ENCODE measurements at regions not wholly inside any gene's neighbourhood (a gene's known extent, or its start where the extent isn't known, plus 50 kb on each side); places are given as distances from the start of the nearest gene placed in this dataset.
"Not testable (repeated sequence)": the region's sequence is repeated elsewhere in the genome, so short reads cannot be mapped to it uniquely, and the experiment has no call there.

DNA sequence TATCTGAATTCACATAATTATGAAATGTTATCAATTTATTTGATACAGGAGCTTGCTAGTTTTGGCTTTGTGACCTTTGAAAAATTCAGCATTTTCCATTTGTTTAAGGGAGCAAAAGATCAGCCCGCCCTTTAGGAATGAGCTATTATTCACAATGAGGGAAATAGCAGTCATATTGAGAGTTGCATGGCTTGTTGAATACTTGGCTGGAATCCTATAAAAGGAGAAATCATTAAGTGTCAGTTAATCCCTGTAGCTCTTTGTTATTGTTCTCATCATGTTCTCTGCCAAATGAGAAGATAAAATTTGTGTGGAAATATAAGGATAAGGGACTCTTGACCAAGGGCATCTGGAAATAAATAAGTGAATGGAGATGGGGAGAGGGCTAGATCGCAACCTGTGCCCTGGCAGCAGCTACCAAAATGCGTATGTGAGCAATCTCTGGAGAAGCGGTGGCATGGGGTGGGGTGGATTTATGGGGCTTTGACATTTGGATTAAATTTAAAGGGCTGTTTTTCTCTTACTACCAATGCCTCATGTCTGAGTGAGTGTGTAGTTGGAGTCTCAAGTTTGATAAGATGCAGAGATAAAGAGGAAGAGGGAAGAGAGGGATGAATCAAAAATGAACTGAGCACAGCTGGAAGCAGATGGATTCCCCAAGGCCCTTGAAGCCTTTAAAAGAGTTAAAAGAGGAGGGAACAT, 237.6 kb downstream of the NNT start:
- DNase-seq (ENCODE audit: extremely low spot score, insufficient read length, low read depth) (no peak), FAIRE-seq (no peak)

DNA sequence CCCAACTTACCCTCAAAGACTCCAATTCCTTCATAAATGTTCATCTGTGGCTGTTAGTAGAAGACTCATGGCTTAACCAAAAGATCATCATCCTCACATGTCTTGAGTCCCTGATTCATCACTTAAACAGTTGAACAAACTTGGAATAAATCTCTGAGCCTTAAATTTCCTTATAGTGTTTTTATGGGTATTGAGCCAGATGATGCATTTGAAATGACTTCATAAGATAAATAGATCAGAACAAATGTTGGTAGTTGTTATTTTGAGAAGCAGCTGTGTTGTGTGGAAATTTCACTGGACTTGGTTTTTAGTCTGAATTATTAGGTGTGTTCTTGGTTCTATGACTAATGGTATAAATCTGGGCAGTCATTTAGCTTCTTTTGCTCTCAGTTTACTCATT, 236.2 kb downstream of the NNT start:
- no peak for FAIRE-seq
- DNase-seq (ENCODE audit: extremely low spot score, insufficient read length, low read depth): no peak

DNA sequence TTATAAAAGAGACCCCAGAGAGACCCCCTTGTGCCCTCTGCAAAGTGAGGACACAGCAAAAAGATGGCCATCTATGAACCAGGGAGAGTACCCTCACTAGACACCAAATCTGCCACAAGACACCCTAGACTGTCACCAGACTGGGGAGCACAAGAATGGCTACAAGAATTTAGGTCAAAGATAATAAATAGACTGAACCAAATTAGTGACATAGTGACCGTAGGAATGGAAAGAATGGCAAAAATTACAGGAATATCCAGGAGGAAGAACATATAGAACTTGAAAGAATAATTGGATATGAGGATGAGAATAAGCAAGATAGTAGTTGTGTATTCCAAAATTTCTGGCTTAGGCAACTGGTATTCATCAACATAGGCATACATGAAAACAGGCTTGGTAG, 235.0 kb downstream of the NNT start:
- DNase-seq (ENCODE audit: extremely low spot score, insufficient read length, low read depth): no peak
- no peak for FAIRE-seq

DNA sequence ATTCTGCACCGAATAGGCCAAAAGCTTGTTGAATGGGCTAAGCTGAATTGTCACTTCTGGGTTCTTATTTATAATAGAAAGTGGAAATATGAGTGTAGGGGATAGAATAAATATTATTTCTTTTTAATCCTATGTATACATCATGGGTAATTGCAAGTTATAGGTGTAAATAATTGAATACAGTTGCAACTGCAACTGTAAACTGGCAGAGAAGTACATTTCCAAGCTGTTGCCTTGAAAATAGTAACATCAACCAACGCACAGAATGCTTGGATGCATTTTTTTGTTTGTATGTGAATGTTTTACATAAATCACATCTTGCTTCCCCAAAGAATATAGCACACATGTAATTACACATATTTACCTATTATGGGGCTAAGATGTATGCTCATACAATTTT, 234.1 kb downstream of the NNT start:
- DNase-seq (ENCODE audit: extremely low spot score, insufficient read length, low read depth) (no peak), FAIRE-seq (no peak)

DNA sequence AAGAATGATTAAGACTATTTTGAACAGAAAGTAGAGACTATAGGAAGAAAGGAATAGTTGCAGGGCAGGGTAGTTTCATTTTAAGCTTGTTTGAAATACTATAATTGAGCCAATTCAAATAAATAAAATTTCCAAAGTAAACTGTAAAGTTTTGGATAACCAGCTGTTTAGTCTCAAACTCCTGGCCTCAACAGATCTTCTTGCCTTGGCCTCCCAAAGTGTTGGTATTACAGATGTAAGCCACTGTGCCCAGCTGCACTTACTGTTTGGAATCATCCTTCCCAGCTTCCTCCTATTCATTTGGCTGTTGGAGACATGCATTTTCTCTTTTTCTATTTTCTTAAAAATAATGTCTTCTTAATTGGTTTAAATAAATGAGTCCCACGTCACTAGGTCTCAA, 231.0 kb downstream of the NNT start:
- DNase-seq (ENCODE audit: extremely low spot score, insufficient read length, low read depth) (no peak), FAIRE-seq (no peak)

DNA sequence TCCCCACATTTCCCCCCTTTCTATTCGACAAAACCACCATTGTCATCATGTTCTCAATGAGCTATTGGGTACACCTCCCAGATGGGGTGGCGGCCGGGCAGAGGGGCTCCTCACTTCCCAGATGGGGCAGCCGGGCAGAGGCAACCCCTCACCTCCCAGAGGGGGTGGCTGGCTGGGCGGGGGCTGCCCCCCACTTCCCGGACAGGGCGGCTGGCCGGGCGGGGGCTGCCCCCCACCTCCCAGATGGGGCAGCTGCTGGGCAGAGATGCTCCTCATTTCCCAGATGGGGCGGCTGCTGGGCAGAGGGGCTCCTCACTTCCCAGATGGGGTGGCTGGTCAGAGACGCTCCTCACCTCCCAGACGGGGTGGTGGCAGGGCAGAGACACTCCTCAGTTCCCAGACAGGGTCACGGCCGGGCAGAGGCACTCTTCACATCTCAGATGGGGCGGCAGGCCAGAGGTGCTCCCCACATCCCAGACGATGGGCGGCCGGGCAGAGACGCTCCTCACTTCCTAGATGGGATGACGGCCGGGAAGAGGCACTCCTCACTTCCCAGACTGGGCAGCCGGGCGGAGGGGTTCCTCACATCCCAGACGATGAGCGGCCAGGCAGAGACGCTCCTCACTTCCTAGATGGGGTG, 221.5 kb downstream of the NNT start:
- not testable (repeated sequence) for DNase-seq (ENCODE audit: extremely low spot score, insufficient read length, low read depth); FAIRE-seq

DNA sequence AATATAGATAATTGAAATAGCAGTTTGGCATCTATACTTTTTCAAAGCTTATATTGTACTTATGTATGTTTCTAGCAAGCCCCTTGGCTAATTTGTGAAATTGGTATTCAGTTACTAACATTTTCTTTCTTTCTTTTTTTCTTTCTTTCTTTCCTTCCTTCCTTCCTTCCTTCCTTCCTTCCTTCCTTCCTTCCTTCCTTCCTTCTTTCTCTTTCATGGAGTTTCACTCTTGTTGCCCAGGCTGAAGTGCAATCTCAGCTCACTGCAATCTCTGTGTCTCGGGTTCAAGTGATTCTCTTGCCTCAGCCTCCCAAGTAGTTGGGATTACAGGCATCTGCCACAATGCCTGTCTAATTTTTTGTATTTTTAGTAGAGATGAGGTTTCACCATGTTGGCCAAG, 215.4 kb downstream of the NNT start:
- FAIRE-seq; DNase-seq (ENCODE audit: extremely low spot score, insufficient read length, low read depth): not testable (repeated sequence)

DNA sequence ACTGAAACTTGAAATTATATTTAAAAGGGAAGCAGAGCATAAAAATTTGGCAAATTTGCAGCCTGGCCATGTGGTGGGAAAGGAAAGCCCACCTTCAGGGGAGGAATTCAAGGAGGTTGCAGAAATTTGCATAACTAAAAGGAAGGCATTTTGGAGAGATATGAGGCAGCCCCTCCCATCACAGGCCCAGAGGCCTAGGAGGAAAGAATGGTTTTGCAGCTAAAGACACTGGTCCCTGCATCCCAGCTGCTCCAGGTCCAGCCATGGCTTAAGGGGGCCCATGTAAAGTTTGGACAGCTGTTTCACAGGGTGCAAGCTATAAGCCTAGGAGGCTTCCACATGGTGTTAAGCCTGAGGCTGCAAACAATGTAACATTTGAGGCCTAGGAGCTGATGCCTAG, 212.5 kb downstream of the NNT start:
- no peak for FAIRE-seq
- DNase-seq (ENCODE audit: extremely low spot score, insufficient read length, low read depth): no peak

DNA sequence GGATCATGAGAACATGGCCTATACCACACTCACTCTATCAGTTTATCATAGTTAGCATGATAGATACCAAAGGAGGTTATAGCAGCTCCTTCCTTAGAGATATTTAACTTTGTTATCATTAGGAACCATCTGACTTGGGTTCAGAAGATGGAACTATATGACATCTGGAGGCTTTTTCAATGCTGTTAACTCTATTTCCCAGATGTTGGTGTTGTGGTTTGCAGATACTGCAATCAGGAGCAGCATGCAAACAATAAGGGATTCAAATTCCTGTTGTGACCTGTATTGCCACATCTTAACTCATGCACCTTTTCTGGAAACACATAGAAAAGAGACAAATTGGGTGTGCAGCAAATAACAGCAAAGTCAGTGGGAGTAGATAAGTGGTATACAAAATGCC, 201.7 kb downstream of the NNT start:
- DNase-seq (ENCODE audit: extremely low spot score, insufficient read length, low read depth): no peak
- FAIRE-seq: no peak

DNA sequence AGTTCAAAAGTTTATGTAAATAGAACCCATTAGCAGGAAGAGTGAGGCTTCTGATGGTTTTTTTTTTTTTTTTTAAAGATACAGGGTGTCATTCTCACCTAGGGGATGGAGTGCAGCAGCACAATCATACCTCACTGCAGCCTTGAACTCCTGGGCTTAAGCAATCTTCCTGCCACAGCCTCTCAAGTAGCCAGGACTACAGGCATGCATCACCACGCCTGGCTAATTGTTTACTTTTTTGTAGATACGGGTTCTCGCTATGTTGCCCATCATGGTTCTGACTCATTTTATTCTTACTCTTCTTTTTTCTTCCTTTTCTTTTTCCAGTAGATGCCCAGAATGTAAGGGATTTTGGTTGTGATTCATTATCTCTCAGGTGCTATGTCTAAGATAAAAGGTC, 201.1 kb downstream of the NNT start:
- no peak for FAIRE-seq
- no peak for DNase-seq (ENCODE audit: extremely low spot score, insufficient read length, low read depth)

DNA sequence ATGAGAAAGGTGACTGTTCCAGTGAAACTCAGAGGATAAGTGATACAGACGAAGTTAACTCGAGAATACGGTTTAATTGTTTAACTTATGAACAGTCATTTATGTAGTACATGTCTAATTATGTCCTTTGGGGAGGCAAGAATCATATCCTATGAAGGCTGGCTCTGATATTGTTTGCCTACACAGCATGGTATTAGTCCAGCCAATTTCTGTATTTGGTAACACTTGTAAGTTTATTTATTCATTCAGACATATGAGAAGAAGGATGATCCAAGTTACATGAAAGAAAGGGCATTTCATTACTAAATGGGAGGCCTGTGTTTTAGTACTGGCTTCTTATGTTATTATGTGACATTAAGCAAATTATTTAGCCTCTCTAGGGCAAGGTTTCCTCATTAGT, 199.7 kb downstream of the NNT start:
- FAIRE-seq (no peak), DNase-seq (ENCODE audit: extremely low spot score, insufficient read length, low read depth) (no peak)

DNA sequence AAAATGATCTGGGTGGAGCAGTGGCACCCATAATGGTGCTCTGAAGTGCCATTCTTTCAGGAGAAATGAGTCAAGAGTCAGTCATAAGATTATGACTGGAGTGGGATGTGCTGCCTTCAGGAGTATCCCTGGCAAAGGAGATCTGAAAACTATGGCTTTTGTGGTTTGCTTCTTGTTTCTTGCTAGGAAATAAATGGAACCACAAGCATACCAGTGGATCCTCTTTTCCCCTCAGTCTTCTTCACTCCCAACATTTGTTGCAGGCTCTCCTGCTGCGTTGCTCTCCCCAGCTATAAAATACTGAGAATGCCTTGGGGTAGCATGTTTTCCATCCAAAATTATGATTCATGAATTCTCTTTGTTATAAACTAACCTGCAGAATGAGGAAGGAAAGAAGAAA, 199.1 kb downstream of the NNT start:
- DNase-seq (ENCODE audit: extremely low spot score, insufficient read length, low read depth) (no peak), FAIRE-seq (no peak)

DNA sequence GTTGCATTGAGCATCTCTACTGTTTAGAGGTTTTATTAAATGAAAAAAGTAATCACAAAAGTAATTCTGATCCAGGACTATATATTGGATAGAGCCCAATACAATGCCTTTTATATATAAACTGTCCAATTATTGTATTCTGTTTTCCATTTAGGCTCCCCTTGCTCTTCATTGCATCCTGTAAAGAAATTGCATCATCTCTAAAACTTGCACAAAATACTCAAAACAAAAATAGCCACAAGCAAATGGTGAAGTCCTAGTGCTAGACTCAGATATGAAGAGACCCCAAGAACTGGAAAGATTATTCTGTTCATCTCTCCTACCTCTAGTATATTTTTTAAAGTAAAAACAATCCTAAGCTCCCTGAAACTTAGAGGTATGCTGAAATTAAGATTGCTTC, 195.8 kb downstream of the NNT start:
- no peak for FAIRE-seq
- no peak for DNase-seq (ENCODE audit: extremely low spot score, insufficient read length, low read depth)

DNA sequence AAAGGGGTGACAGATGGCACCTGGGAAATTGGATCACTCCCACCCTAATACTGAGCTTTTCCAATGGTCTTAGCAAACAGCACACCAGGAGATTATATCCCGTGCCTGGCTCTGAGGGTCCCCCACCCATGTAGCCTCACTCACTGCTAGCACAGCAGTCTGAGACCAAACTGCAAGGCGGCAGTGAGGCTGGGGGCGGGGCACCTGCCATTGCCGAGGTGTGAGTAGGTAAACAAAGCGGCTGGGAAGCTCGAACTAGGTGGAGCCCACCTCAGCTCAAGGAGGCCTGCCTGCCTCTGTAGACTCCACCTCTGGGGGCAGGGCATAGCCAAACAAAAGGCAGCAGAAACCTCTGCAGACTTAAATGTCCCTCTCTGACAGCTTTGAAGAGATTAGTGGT, 188.9 kb downstream of the NNT start:
- not testable (repeated sequence) for FAIRE-seq; DNase-seq (ENCODE audit: extremely low spot score, insufficient read length, low read depth)

DNA sequence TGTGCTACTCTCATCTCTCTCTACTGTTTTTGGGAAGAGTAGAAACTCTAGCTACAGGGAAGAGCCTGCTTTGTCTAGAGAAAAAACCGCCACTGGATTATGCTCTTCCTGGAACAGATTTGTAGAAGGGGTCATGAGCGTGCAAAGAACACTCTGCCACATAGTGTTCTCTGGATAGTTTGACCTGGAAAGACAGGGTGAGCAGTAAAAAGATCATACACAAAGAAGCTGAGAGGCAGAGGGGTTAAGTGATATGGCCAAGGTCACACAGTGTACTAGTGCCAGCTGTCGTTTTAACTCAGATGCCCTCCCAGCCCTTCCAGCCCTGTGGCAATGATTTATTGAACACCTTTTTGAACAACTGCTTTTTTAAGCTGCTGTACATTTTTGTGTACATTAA, 182.2 kb downstream of the NNT start:
- FAIRE-seq (no peak), DNase-seq (ENCODE audit: extremely low spot score, insufficient read length, low read depth) (no peak)

DNA sequence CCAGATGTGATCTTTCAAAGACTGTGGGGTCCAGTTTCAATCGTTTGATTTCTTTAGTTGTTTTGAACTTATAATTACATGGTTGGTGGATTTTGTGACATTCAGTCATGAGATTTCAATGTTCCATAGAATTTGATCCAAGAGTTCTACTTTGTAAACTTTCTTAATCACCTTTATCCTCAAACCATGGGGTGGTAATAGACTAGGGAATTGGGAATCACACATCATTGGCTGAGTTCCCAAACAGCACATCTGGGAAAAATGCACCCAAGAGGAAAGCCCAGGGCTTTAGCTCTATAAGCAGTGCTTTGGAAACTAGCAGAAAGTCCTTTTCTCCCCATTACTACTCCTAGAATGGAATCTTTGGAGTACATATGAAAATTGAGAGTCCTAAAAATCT, 177.6 kb downstream of the NNT start:
- DNase-seq (ENCODE audit: extremely low spot score, insufficient read length, low read depth) (no peak), FAIRE-seq (no peak)

DNA sequence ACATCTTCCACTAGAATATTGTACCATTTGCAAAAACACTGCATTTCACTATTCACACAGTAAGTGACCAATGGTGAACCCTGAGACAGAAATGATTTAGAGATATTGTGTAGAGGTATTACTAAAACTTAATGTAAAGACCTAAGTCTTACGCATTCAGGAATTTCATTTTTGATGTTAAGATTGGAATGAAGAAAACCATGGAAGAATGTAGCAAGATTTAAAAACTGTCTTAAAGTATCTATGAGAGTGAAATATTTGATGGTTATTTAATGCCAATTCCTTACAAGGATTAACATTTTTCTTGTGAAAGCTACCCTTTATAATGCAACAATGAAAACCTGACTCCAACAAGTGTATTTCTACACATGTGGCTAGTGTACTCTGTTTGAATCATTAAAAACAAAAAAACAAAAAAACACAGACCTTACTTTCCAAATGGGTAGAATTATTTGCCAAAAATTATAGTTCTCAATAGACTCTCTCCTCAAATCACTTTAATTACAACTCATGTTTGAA, 172.0 kb downstream of the NNT start:
- FAIRE-seq (no peak), DNase-seq (ENCODE audit: extremely low spot score, insufficient read length, low read depth) (no peak)

DNA sequence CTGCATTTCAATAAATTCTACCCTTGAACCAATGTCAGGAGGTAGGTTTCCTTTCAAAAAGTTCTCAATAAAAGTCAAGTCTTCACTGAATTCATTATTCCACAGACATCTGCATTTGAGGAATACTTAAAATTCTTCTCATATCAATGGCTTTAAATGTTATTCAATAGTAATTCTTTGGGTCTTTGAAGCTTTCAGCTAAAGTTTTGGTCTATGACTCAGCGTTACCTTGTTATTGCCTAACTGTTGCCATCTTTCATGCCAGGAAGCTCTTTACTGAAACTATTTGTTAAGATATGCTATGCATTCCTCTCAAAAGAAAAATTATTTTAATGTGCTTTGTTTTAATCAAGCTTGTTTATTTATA, 170.5 kb downstream of the NNT start:
- FAIRE-seq (no peak), DNase-seq (ENCODE audit: extremely low spot score, insufficient read length, low read depth) (no peak)

DNA sequence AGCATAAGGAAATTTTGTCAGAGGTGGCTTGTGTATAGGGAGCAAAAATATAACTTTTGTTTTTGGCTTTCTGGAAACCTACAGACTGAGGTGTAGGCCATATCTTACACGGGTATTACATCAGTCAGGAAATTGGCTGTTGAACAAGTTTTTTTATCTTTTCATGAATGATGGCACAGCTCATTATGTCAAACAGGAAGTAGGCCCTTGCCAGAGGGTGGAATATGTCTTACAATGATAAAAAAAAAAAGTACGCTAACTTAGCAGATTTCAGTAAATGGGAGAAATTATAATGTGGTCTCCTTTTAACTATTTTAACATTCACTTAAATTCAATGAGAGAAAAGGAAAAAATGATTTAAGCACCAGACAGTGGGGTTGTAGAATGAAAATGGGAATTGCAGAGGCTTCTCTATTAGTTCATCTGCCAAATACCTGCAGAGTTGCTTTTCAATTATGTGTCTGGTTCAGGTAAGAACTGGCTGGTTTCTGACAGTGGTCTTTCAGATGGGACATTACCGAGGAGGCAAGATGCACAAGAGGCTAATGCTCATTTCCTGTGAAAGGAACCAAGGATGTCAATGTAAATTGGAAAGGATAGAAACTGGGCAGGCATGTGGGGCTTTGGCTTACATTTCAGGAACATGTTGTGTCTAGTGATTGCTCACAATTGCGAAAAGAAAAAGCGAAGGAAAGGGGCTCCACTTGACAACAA, 169.9 kb downstream of the NNT start:
- no peak for DNase-seq (ENCODE audit: extremely low spot score, insufficient read length, low read depth)
- FAIRE-seq: no peak

DNA sequence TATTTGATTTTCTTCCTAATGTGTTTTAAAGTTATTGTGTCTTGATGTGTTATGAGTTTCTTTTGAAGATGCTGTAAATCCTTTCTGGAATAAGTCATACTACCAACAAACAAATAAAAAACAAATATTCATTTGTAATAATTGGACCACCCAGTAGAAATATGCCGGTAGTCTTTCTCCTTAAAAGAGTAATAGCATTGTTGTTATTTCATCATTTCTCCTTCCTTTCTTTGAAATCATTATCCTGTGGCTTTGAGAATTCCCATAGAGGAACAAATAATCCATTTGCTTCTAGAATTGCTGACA, 169.4 kb downstream of the NNT start:
- no peak for DNase-seq (ENCODE audit: extremely low spot score, insufficient read length, low read depth)
- no peak for FAIRE-seq

DNA sequence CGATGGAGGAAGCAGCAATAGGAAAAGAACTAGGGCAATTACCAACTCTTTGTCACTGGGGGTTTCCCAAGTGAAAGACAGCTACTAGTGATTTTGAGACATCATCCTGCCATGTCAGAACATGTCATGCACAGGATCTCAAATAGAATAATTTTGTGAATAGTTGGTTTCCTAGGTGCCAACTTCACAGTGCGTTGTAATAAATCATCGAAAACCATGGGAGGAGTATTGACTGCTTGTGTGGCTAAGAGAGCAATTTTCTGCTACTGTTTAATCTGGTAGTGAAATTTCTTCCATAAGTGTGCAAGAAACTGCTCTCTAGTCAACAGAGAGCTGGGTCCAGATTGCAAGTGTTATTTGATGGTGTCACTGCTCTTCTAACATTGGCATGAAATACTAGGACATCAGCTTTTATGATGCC, 168.6 kb downstream of the NNT start:
- no peak for FAIRE-seq
- no peak for DNase-seq (ENCODE audit: extremely low spot score, insufficient read length, low read depth)

Data from GM18507 (cell line).